ENCODE measurements at regions not wholly inside any gene's neighbourhood (a gene's known extent, or its start where the extent isn't known, plus 50 kb on each side); places are given as distances from the start of the nearest gene placed in this dataset.
"Not testable (repeated sequence)": the region's sequence is repeated elsewhere in the genome, so short reads cannot be mapped to it uniquely, and the experiment has no call there.

DNA sequence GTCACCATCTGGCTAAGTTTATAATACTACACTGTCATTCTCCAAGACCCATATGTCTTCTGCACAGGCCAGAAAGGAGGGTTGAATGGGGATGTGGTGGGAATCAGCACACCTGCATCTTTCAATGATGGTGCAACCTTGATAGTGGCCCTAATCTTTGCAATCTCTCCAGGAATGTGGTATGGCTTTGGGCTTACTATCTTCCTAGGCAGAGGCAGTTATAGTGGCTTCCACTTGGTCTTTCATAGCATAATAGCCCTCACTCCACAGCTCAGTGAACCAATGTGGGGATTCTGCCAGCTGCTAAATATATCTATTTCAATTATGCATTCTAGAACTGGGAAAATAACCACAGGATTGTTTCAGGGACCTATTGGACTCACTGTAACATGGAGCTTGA is 61.8 kb upstream of the ATP2B1 start:
- no peaks in the 10 kb centered on the region for H3K36me3 ChIP-seq (ENCODE audit: low read depth)
- no peak overlapping the region for H3K4me3 ChIP-seq
- no peak for ATAC-seq
- intact Hi-C loops (cut with DNase I, micrococcal nuclease): no loop called here
- H3K4me1 ChIP-seq (ENCODE audit: low read depth): no peaks in the 10 kb centered on the region
- H3K9me3 ChIP-seq: no peaks in the 10 kb centered on the region
- DNase-seq: no peak
- TF ChIP-seq, protein P1, sequence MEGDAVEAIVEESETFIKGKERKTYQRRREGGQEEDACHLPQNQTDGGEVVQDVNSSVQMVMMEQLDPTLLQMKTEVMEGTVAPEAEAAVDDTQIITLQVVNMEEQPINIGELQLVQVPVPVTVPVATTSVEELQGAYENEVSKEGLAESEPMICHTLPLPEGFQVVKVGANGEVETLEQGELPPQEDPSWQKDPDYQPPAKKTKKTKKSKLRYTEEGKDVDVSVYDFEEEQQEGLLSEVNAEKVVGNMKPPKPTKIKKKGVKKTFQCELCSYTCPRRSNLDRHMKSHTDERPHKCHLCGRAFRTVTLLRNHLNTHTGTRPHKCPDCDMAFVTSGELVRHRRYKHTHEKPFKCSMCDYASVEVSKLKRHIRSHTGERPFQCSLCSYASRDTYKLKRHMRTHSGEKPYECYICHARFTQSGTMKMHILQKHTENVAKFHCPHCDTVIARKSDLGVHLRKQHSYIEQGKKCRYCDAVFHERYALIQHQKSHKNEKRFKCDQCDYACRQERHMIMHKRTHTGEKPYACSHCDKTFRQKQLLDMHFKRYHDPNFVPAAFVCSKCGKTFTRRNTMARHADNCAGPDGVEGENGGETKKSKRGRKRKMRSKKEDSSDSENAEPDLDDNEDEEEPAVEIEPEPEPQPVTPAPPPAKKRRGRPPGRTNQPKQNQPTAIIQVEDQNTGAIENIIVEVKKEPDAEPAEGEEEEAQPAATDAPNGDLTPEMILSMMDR (IDR thresholded peaks at IDR 0.05): no peak

DNA sequence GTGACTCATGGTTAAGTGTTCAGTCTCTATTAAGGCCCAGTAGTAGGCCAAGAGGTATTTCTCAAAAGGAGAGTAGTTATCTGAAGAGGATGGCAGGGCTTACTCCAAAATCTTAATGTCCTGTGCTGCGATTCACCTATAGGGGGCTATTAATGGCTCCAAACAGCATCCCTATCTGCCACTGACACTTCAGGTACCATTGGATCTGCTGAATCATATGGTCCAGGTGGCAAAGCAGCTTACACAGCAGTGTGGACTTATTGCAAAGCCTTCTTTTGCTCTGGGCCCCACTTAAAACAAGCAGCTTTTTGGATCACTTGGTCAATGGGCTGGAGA is 60.8 kb upstream of the ATP2B1 start:
- Histone ChIP-seq H3K36me3 (ENCODE audit: low read depth) (no peaks in the 10 kb centered on the region), H3K9me3 (no peaks in the 10 kb centered on the region), H3K4me3 (no peak overlapping the region), H3K4me1 (ENCODE audit: low read depth) (no peaks in the 10 kb centered on the region)
- intact Hi-C loops (cut with DNase I, micrococcal nuclease): no loop called here
- DNase-seq (no peak), ATAC-seq (no peak)
- TF ChIP-seq, protein P1 (IDR thresholded peaks at IDR 0.05): no peak

DNA sequence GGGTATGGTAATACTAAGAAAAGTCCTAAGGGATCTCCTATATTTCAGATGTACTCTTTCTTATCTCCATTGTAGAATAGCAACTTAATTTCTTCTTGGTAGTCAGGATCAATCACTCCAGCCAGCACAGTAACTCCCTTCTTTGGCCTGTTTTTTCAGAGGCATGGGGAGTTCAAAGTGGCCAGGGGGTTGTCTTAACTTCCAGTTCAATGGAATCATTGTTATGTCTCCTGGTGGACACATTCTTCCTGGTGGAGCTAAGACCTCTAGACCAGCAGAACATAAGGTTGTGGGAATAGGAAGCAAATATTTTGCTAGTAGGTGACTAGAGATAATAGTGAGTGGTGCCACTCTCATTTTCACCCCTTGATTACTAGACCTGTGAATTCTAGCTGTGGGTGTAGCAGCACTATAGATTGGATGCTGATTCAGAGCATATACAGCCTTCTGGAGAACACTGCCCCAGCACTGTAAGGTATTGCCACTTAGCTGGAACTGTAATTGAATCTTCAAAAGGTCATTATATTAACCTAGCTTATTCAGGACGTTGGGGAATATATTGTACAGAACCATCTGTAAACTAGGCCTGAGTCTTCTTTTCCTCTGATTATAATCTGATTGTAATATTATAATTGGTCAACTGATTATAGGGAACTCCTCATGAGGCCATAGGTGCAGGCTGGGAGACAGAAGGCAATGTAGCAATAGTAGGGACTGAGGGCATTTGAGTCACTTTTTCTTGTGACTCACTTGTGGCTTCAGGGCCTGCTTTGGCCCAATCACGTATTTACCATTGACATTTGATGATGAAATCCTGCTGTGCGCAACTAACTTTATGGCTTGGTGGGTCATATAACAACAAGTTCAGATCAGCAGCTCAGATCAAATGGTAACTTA is 60.2 kb upstream of the ATP2B1 start:
- TF ChIP-seq, protein P1 (IDR thresholded peaks at IDR 0.05): no peak
- H3K4me3 ChIP-seq: no peak overlapping the region
- DNase-seq (no peak), ATAC-seq (peak; percentile 94)
- H3K9me3 ChIP-seq: no peaks in the 10 kb centered on the region
- no peaks in the 10 kb centered on the region for H3K4me1 ChIP-seq (ENCODE audit: low read depth)
- H3K36me3 ChIP-seq (ENCODE audit: low read depth): no peaks in the 10 kb centered on the region
- intact Hi-C loops (cut with DNase I, micrococcal nuclease): no loop called here

DNA sequence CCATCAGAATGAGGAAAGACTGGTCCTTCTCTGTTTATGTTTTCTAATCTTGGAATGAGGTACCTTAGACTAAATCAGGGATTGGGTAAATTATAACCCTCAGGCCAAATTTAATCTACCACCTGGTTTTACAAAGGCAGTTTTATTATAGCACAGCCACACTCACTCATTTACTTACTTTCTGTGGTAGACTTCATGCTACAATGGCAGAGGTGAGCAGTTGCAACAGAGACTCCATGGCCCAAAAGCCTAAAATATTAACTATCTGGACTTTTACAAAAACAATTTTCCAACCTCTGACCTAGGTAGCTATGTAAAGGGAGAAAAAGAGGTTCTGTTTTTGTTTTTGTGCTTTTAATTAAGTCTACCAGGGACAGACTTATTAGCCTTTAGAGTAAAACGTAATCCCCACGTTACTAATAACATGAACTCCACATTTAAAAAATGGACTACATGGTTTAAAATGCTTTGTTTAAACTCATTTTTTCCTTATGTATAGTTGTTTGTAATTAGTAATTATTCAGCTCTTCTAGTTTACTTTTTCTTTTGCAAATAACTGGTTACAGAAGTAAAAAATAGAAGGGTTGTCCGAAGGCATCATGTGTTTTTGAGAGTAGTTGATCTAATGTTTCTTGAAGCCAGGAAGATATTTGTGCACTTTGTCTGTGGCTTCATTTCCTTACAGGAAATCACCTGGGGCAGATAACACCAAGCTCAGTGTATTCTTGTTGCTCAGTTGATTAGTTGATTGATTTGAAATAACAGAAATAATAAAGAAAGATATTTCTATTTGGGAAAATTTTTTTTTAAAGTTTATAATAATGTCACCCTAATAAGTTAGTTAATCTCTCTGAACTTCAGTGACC is 57.6 kb upstream of the ATP2B1 start:
- DNase-seq (no peak), ATAC-seq (no peak)
- Histone ChIP-seq H3K4me1 (ENCODE audit: low read depth) (no peaks in the 10 kb centered on the region), H3K36me3 (ENCODE audit: low read depth) (no peaks in the 10 kb centered on the region), H3K9me3 (no peaks in the 10 kb centered on the region), H3K4me3 (no peak overlapping the region)
- TF ChIP-seq, protein P1 (IDR thresholded peaks at IDR 0.05): no peak
- intact Hi-C loops (cut with DNase I, micrococcal nuclease): no loop called here

DNA sequence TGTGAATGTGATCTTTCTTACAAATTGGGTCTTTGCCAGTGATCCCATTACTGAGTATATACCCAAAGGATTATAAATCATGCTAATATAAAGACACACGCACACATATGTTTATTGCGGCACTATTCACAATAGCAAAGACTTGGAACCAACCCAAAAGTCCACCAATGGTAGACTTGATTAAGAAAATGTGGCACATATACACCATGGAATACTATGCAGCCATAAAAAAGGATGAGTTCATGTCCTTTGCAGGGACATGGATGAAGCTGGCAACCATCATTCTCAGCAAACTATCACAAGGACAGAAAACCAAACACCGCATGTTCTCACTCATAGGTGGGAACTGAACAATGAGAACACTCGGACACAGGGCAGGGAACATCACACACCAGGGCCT is 55.5 kb upstream of the ATP2B1 start:
- ATAC-seq; H3K36me3 ChIP-seq (ENCODE audit: low read depth); H3K9me3 ChIP-seq; H3K4me1 ChIP-seq (ENCODE audit: low read depth); intact Hi-C loops (cut with DNase I, micrococcal nuclease); H3K4me3 ChIP-seq; DNase-seq: not testable (repeated sequence)

Data from mucosa of descending colon (tissue), 3 donors.